ENCODE measurements at regions not wholly inside any gene's neighbourhood (a gene's known extent, or its start where the extent isn't known, plus 50 kb on each side); places are given as distances from the start of the nearest gene placed in this dataset.

GRCh38 chr6:165883851-165884640 is 221.0 kb upstream of the PDE10A start:
- no peak overlapping the region for H3K4me2 ChIP-seq (ENCODE audit: low read depth, low read length, poor library complexity, severe bottlenecking)
- H3K36me3 ChIP-seq (ENCODE audit: insufficient read depth, low read length), result no peaks in the 10 kb centered on the region
- H3K9ac ChIP-seq (ENCODE audit: low read depth, low read length, poor library complexity, severe bottlenecking), result no peak overlapping the region
- TF ChIP-seq EZH2phosphoT487 (IDR thresholded peaks at IDR 0.05; ENCODE audit: borderline replicate concordance), result no peak
- TF ChIP-seq, protein P1, sequence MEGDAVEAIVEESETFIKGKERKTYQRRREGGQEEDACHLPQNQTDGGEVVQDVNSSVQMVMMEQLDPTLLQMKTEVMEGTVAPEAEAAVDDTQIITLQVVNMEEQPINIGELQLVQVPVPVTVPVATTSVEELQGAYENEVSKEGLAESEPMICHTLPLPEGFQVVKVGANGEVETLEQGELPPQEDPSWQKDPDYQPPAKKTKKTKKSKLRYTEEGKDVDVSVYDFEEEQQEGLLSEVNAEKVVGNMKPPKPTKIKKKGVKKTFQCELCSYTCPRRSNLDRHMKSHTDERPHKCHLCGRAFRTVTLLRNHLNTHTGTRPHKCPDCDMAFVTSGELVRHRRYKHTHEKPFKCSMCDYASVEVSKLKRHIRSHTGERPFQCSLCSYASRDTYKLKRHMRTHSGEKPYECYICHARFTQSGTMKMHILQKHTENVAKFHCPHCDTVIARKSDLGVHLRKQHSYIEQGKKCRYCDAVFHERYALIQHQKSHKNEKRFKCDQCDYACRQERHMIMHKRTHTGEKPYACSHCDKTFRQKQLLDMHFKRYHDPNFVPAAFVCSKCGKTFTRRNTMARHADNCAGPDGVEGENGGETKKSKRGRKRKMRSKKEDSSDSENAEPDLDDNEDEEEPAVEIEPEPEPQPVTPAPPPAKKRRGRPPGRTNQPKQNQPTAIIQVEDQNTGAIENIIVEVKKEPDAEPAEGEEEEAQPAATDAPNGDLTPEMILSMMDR (conservative IDR thresholded peaks at IDR 0.05; ENCODE audit: low read length), result no peak
- no peaks in the 10 kb centered on the region for H3K4me1 ChIP-seq (ENCODE audit: insufficient read depth, low read length, poor library complexity, severe bottlenecking)
- H3K9me2 ChIP-seq (replicated peaks; ENCODE audit: low read depth, low read length), result no peaks in the 10 kb centered on the region
- H3K27me3 ChIP-seq (ENCODE audit: insufficient read depth, low read length, poor library complexity, severe bottlenecking), result peaks cover 4% of the 10 kb centered on the region
- no peaks in the 10 kb centered on the region for H3K9me3 ChIP-seq (ENCODE audit: insufficient read depth, low read depth, low read length)
- H3K4me3 ChIP-seq (ENCODE audit: low read length, poor library complexity, severe bottlenecking), result no peak overlapping the region
- H2AFZ ChIP-seq (ENCODE audit: low read length), result no peak overlapping the region
- no peaks in the 10 kb centered on the region for H3K79me2 ChIP-seq (ENCODE audit: insufficient read depth, low read length)
- no peaks in the 10 kb centered on the region for H3F3A ChIP-seq (ENCODE audit: low read depth)
- no peaks in the 10 kb centered on the region for H4K20me1 ChIP-seq (ENCODE audit: insufficient read depth, low read length, poor library complexity, severe bottlenecking)

DNA sequence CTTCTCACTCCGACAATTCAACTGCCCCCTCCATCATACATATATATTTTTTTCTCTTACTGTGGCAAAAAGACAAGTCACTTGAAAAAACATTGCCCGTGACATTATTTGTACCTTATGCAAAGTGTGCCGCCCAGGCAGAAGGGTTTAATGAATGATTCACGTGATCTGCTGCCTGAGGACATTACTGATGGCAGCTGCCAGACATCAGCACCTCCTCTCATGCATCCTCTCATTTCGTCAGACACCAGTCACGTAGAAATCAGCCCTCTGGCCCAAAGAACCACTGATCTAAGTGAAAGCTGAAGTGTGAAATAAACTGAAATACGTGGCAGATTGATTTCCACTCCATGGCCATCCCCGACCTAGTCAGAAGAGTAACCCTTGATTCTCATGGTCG is 218.8 kb upstream of the PDE10A start:
- Histone ChIP-seq H3K4me1 (ENCODE audit: insufficient read depth, low read length, poor library complexity, severe bottlenecking) (no peaks in the 10 kb centered on the region), H3K9me2 (replicated peaks; ENCODE audit: low read depth, low read length) (no peaks in the 10 kb centered on the region), H3K36me3 (ENCODE audit: insufficient read depth, low read length) (no peaks in the 10 kb centered on the region), H3K4me3 (ENCODE audit: low read length, poor library complexity, severe bottlenecking) (no peak overlapping the region), H3K79me2 (ENCODE audit: insufficient read depth, low read length) (no peaks in the 10 kb centered on the region), H3K27me3 (ENCODE audit: insufficient read depth, low read length, poor library complexity, severe bottlenecking) (peaks cover 4% of the 10 kb centered on the region), H3K9me3 (ENCODE audit: insufficient read depth, low read depth, low read length) (no peaks in the 10 kb centered on the region), H4K20me1 (ENCODE audit: insufficient read depth, low read length, poor library complexity, severe bottlenecking) (no peaks in the 10 kb centered on the region), H3K9ac (ENCODE audit: low read depth, low read length, poor library complexity, severe bottlenecking) (no peak overlapping the region), H3F3A (ENCODE audit: low read depth) (no peaks in the 10 kb centered on the region), H2AFZ (ENCODE audit: low read length) (no peak overlapping the region), H3K4me2 (ENCODE audit: low read depth, low read length, poor library complexity, severe bottlenecking) (no peak overlapping the region)
- no peak for TF ChIP-seq EZH2phosphoT487 (IDR thresholded peaks at IDR 0.05; ENCODE audit: borderline replicate concordance)
- TF ChIP-seq, protein P1 (conservative IDR thresholded peaks at IDR 0.05; ENCODE audit: low read length), result no peak

DNA sequence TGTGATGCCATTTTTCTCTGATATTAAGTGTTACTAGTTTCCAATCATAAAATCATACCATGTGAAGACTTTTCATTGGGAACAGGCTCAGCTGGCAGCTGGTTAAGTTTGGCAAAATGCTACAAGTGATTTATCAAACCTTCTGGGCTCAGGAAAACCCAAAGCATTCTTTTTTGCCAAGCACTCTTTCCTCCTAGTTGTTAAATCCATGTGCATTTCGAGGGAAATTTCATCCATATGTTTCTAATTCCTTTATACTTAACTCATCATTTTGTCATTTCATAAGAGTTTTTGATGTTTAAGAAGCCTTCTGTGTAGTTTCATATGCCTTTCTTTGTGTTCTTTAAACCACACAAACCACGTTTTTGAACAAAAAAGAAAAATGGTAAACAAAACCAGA is 217.6 kb upstream of the PDE10A start:
- Histone ChIP-seq H3K9ac (ENCODE audit: low read depth, low read length, poor library complexity, severe bottlenecking) (no peak overlapping the region), H3K9me3 (ENCODE audit: insufficient read depth, low read depth, low read length) (no peaks in the 10 kb centered on the region), H3K36me3 (ENCODE audit: insufficient read depth, low read length) (no peaks in the 10 kb centered on the region), H3K27me3 (ENCODE audit: insufficient read depth, low read length, poor library complexity, severe bottlenecking) (peaks cover 4% of the 10 kb centered on the region), H3K9me2 (replicated peaks; ENCODE audit: low read depth, low read length) (no peaks in the 10 kb centered on the region), H3K4me3 (ENCODE audit: low read length, poor library complexity, severe bottlenecking) (no peak overlapping the region), H4K20me1 (ENCODE audit: insufficient read depth, low read length, poor library complexity, severe bottlenecking) (no peaks in the 10 kb centered on the region), H3K4me2 (ENCODE audit: low read depth, low read length, poor library complexity, severe bottlenecking) (no peak overlapping the region), H3F3A (ENCODE audit: low read depth) (no peaks in the 10 kb centered on the region), H3K79me2 (ENCODE audit: insufficient read depth, low read length) (no peaks in the 10 kb centered on the region), H2AFZ (ENCODE audit: low read length) (no peak overlapping the region), H3K4me1 (ENCODE audit: insufficient read depth, low read length, poor library complexity, severe bottlenecking) (no peaks in the 10 kb centered on the region)
- no peak for TF ChIP-seq EZH2phosphoT487 (IDR thresholded peaks at IDR 0.05; ENCODE audit: borderline replicate concordance)
- TF ChIP-seq, protein P1 (conservative IDR thresholded peaks at IDR 0.05; ENCODE audit: low read length), result no peak
